ENCODE measurements at regions not wholly inside any gene's neighbourhood (a gene's known extent, or its start where the extent isn't known, plus 50 kb on each side); places are given as distances from the start of the nearest gene placed in this dataset.

- Mint-ChIP-seq H3K36me3 (no peaks in the 10 kb centered on the region), H3K27ac (no peak overlapping the region), H3K4me1 (ENCODE audit: unreplicated experiment) (no peaks in the 10 kb centered on the region), H3K4me3 (no peak overlapping the region), H3K27me3 (no peaks in the 10 kb centered on the region), H3K9me3 (no peaks in the 10 kb centered on the region)
- TF ChIP-seq, protein P1, sequence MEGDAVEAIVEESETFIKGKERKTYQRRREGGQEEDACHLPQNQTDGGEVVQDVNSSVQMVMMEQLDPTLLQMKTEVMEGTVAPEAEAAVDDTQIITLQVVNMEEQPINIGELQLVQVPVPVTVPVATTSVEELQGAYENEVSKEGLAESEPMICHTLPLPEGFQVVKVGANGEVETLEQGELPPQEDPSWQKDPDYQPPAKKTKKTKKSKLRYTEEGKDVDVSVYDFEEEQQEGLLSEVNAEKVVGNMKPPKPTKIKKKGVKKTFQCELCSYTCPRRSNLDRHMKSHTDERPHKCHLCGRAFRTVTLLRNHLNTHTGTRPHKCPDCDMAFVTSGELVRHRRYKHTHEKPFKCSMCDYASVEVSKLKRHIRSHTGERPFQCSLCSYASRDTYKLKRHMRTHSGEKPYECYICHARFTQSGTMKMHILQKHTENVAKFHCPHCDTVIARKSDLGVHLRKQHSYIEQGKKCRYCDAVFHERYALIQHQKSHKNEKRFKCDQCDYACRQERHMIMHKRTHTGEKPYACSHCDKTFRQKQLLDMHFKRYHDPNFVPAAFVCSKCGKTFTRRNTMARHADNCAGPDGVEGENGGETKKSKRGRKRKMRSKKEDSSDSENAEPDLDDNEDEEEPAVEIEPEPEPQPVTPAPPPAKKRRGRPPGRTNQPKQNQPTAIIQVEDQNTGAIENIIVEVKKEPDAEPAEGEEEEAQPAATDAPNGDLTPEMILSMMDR (conservative IDR thresholded peaks at IDR 0.05), result no peak
- no peak for DNase-seq (ENCODE audit: extremely low spot score, unreplicated experiment)
Measured at GRCh38 chr12:38392554-38393144, 76.1 kb downstream of the ALG10B start.

GRCh38 chr12:38399711-38400206, 83.2 kb downstream of the ALG10B start:
- H3K27me3 Mint-ChIP-seq, result no peaks in the 10 kb centered on the region
- no peaks in the 10 kb centered on the region for H3K9me3 Mint-ChIP-seq
- no peak overlapping the region for H3K4me3 Mint-ChIP-seq
- H3K4me1 Mint-ChIP-seq (ENCODE audit: unreplicated experiment), result no peaks in the 10 kb centered on the region
- TF ChIP-seq, protein P1 (conservative IDR thresholded peaks at IDR 0.05), result no peak
- DNase-seq (ENCODE audit: extremely low spot score, unreplicated experiment), result no peak
- no peaks in the 10 kb centered on the region for H3K36me3 Mint-ChIP-seq
- no peak overlapping the region for H3K27ac Mint-ChIP-seq

DNA sequence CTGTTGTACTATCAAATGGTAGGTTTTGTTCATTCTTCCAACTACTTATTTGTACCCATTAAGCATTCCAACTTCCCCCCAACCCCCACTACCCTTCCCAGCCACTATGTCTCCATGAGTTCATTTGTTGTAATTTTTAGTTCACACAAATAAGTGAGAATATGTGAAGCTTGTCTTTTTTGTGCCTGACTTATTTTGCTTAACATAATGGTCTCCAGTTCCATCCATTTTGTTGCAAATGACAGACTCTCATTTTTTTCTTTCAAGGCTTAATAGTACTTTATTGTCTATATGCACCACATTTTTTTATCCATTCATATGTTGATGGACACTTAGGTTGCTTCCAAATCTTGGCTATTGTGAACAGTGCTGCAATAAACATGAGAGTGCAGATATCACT, 86.2 kb downstream of the ALG10B start:
- Mint-ChIP-seq H3K4me3 (no peak overlapping the region), H3K27me3 (no peaks in the 10 kb centered on the region), H3K4me1 (ENCODE audit: unreplicated experiment) (no peaks in the 10 kb centered on the region), H3K27ac (no peak overlapping the region), H3K9me3 (no peaks in the 10 kb centered on the region), H3K36me3 (no peaks in the 10 kb centered on the region)
- TF ChIP-seq, protein P1 (conservative IDR thresholded peaks at IDR 0.05), result no peak
- DNase-seq (ENCODE audit: extremely low spot score, unreplicated experiment), result no peak

DNA sequence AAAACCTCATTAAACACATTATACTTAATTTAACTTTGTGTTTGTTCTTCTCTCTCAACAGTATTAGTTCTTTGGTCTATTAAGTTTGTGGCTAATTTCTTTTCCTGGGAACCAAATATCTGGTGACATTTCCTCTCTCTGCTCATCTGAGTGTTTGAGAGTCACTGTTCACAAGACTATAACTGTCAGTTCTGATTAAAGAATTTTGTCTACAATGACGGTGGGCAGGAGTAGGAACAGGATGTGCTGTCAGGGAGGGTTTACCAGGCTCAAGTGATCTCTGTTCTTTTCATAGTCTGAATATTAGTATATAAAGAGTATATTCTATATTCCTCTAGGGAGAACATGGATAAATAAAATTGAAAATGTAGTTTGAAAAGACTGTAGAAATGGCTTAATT, 92.9 kb downstream of the ALG10B start:
- TF ChIP-seq, protein P1 (conservative IDR thresholded peaks at IDR 0.05), result no peak
- no peak overlapping the region for H3K27ac Mint-ChIP-seq
- H3K4me3 Mint-ChIP-seq, result no peak overlapping the region
- no peaks in the 10 kb centered on the region for H3K9me3 Mint-ChIP-seq
- H3K27me3 Mint-ChIP-seq, result no peaks in the 10 kb centered on the region
- H3K4me1 Mint-ChIP-seq (ENCODE audit: unreplicated experiment), result no peaks in the 10 kb centered on the region
- no peaks in the 10 kb centered on the region for H3K36me3 Mint-ChIP-seq
- no peak for DNase-seq (ENCODE audit: extremely low spot score, unreplicated experiment)

DNA sequence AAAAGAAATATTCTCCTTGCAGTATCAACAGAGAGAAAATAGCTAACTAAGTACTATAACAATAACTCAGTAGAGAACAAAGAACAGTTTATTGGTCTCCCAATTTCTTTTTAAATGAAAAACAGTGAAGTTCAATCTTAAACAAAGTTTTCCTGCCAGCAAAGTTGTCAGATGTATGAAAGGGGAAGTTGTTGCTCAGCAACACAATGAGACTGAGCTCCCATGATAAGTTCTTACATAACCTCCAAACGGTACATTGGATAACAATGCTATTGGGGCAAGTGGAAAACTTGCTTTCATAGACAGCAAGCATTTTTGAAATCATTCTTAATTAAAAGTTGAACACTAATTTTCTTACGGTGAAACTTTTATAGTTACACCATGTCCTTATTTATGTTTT, 94.9 kb downstream of the ALG10B start:
- no peaks in the 10 kb centered on the region for H3K36me3 Mint-ChIP-seq
- no peaks in the 10 kb centered on the region for H3K4me1 Mint-ChIP-seq (ENCODE audit: unreplicated experiment)
- H3K27me3 Mint-ChIP-seq, result no peaks in the 10 kb centered on the region
- TF ChIP-seq, protein P1 (conservative IDR thresholded peaks at IDR 0.05), result no peak
- H3K27ac Mint-ChIP-seq, result no peak overlapping the region
- no peaks in the 10 kb centered on the region for H3K9me3 Mint-ChIP-seq
- DNase-seq (ENCODE audit: extremely low spot score, unreplicated experiment), result no peak
- no peak overlapping the region for H3K4me3 Mint-ChIP-seq

DNA sequence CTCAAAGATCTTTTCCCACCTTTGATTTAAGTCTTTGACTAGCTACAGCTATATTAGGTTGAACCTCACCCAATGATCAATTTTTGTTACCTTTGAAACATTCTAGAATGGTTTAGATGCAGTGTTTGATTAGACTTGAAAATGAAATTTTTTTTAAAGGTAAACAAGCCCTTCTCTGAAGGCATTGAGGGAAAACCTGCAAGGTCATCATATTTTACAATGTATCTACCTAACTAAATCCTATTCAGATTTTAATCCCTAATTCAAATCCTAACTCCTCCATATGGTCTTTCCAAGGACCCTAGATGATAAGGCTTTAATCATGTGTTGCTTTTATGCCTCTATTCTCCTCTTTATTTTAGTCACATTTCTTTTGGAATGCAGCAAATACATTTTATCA, 95.4 kb downstream of the ALG10B start:
- no peak for DNase-seq (ENCODE audit: extremely low spot score, unreplicated experiment)
- no peak overlapping the region for H3K4me3 Mint-ChIP-seq
- no peaks in the 10 kb centered on the region for H3K36me3 Mint-ChIP-seq
- no peaks in the 10 kb centered on the region for H3K4me1 Mint-ChIP-seq (ENCODE audit: unreplicated experiment)
- H3K27ac Mint-ChIP-seq, result no peak overlapping the region
- H3K27me3 Mint-ChIP-seq, result no peaks in the 10 kb centered on the region
- H3K9me3 Mint-ChIP-seq, result no peaks in the 10 kb centered on the region
- TF ChIP-seq, protein P1 (conservative IDR thresholded peaks at IDR 0.05), result no peak

Measured in type B pancreatic cell (in vitro differentiated cells).